CD4-positive, alpha-beta T cell treated with Interleukin-17A for 1 hour (primary cell): ENCODE measurements at regions not wholly inside any gene's neighbourhood (a gene's known extent, or its start where the extent isn't known, plus 50 kb on each side); places are given as distances from the start of the nearest gene placed in this dataset.
"Not testable (repeated sequence)": the region's sequence is repeated elsewhere in the genome, so short reads cannot be mapped to it uniquely, and the experiment has no call there.

ENCODE experiments used
- DNase-seq: peaks from one replicate; pipeline ENCODE4 v3.0.0-alpha.2; 2020

GRCh38 chr19:28299649-28300048 is 913.3 kb downstream of the UQCRFS1 start:
- DNase-seq, result no peak

- no peak for DNase-seq
Observed at GRCh38 chr19:28297586-28298157, 915.3 kb downstream of the UQCRFS1 start.

- no peak for DNase-seq
Observed at GRCh38 chr19:28297036-28297435, 915.9 kb downstream of the UQCRFS1 start.

GRCh38 chr19:28296506-28296905 is 916.4 kb downstream of the UQCRFS1 start:
- DNase-seq, result no peak

- DNase-seq, result not testable (repeated sequence)
Observed at GRCh38 chr19:28294975-28295374, 918.0 kb downstream of the UQCRFS1 start.

- DNase-seq, result no peak
Observed at GRCh38 chr19:28294395-28294794, 918.6 kb downstream of the UQCRFS1 start.

GRCh38 chr19:28293685-28294084 is 919.3 kb downstream of the UQCRFS1 start:
- DNase-seq, result no peak

- DNase-seq, result no peak
Observed at GRCh38 chr19:28292822-28293500, 920.0 kb downstream of the UQCRFS1 start.

- DNase-seq, result no peak
Observed at GRCh38 chr19:28291874-28292273, 921.1 kb downstream of the UQCRFS1 start.

GRCh38 chr19:28290963-28291657 is 921.8 kb downstream of the UQCRFS1 start:
- no peak for DNase-seq

- no peak for DNase-seq
Observed at GRCh38 chr19:28289295-28290063, 923.5 kb downstream of the UQCRFS1 start.

- DNase-seq, result no peak
Observed at GRCh38 chr19:28288572-28289264, 924.2 kb downstream of the UQCRFS1 start.

- no peak for DNase-seq
Observed at GRCh38 chr19:28285917-28286316, 927.0 kb downstream of the UQCRFS1 start.

- no peak for DNase-seq
Observed at GRCh38 chr19:28285078-28285477, 927.9 kb downstream of the UQCRFS1 start.

- DNase-seq, result no peak
Observed at GRCh38 chr19:28284389-28284788, 928.6 kb downstream of the UQCRFS1 start.

- no peak for DNase-seq
Observed at GRCh38 chr19:28283592-28283991, 929.4 kb downstream of the UQCRFS1 start.

GRCh38 chr19:28281676-28282075 is 931.3 kb downstream of the UQCRFS1 start:
- no peak for DNase-seq

- DNase-seq, result no peak
Observed at GRCh38 chr19:28264556-28264955, 948.4 kb downstream of the UQCRFS1 start.

GRCh38 chr19:28258829-28259228 is 954.1 kb downstream of the UQCRFS1 start:
- no peak for DNase-seq

- DNase-seq, result no peak
Observed at GRCh38 chr19:28257396-28257795, 955.6 kb downstream of the UQCRFS1 start.

- no peak for DNase-seq
Observed at GRCh38 chr19:28247243-28247642, 965.7 kb downstream of the UQCRFS1 start.

GRCh38 chr19:28245937-28246336 is 967.0 kb downstream of the UQCRFS1 start:
- DNase-seq, result no peak

- DNase-seq, result no peak
Observed at GRCh38 chr19:28244966-28245365, 968.0 kb downstream of the UQCRFS1 start.
